ENCODE measurements at regions not wholly inside any gene's neighbourhood (a gene's known extent, or its start where the extent isn't known, plus 50 kb on each side); places are given as distances from the start of the nearest gene placed in this dataset.
"Not testable (repeated sequence)": the region's sequence is repeated elsewhere in the genome, so short reads cannot be mapped to it uniquely, and the experiment has no call there.

- Histone ChIP-seq H3K36me3 (no peaks in the 10 kb centered on the region), H3K4me3 (no peak overlapping the region), H3K4me1 (no peaks in the 10 kb centered on the region), H3K27ac (no peak overlapping the region), H3K9me3 (no peaks in the 10 kb centered on the region), H3K27me3 (no peaks in the 10 kb centered on the region)
- TF ChIP-seq POLR2AphosphoS5 (IDR thresholded peaks at IDR 0.05) (no peak), POLR2A (IDR thresholded peaks at IDR 0.05) (no peak), CTCF (IDR thresholded peaks at IDR 0.05) (no peak)
- intact Hi-C loops (cut with DNase I; ENCODE audit: low total_unique reads), result no loop called here
- DNase-seq (ENCODE audit: low spot score in 2 of 2), result no peak
These were observed 159.6 kb upstream of the ADAMTSL1 start for GRCh38 chr9:18314316-18314715.

GRCh38 chr9:18317896-18318295 is 156.1 kb upstream of the ADAMTSL1 start:
- no peaks in the 10 kb centered on the region for H3K36me3 ChIP-seq
- H3K27me3 ChIP-seq, result no peaks in the 10 kb centered on the region
- H3K9me3 ChIP-seq, result no peaks in the 10 kb centered on the region
- H3K27ac ChIP-seq, result no peak overlapping the region
- no peak overlapping the region for H3K4me3 ChIP-seq
- no peak for DNase-seq (ENCODE audit: low spot score in 2 of 2)
- TF ChIP-seq POLR2A (IDR thresholded peaks at IDR 0.05), result no peak
- no peak for TF ChIP-seq POLR2AphosphoS5 (IDR thresholded peaks at IDR 0.05)
- no peak for TF ChIP-seq CTCF (IDR thresholded peaks at IDR 0.05)
- no peaks in the 10 kb centered on the region for H3K4me1 ChIP-seq
- intact Hi-C loops (cut with DNase I; ENCODE audit: low total_unique reads), result no loop called here

GRCh38 chr9:18319918-18320445 is 154.0 kb upstream of the ADAMTSL1 start:
- TF ChIP-seq CTCF (IDR thresholded peaks at IDR 0.05), result no peak
- no peak for TF ChIP-seq POLR2A (IDR thresholded peaks at IDR 0.05)
- no peak for TF ChIP-seq POLR2AphosphoS5 (IDR thresholded peaks at IDR 0.05)
- intact Hi-C loops (cut with DNase I; ENCODE audit: low total_unique reads), result loop anchor here (2.0 kb wide), 1 partner anchor 23 kb away; no protein-coding TSS in a partner anchor

GRCh38 chr9:18324928-18325745 is 148.8 kb upstream of the ADAMTSL1 start:
- H3K4me1 ChIP-seq, result no peaks in the 10 kb centered on the region
- no peaks in the 10 kb centered on the region for H3K9me3 ChIP-seq
- H3K4me3 ChIP-seq, result no peak overlapping the region
- no peak overlapping the region for H3K27ac ChIP-seq
- H3K27me3 ChIP-seq, result no peaks in the 10 kb centered on the region
- no peak for DNase-seq (ENCODE audit: low spot score in 2 of 2)
- intact Hi-C loops (cut with DNase I; ENCODE audit: low total_unique reads), result no loop called here
- no peaks in the 10 kb centered on the region for H3K36me3 ChIP-seq
- no peak for TF ChIP-seq POLR2AphosphoS5 (IDR thresholded peaks at IDR 0.05)
- no peak for TF ChIP-seq POLR2A (IDR thresholded peaks at IDR 0.05)
- no peak for TF ChIP-seq CTCF (IDR thresholded peaks at IDR 0.05)

More at GRCh38 chr9:18319918-18320445, 154.0 kb upstream of the ADAMTSL1 start:
- Histone ChIP-seq H3K4me1 (no peaks in the 10 kb centered on the region), H3K9me3 (no peaks in the 10 kb centered on the region), H3K27me3 (no peaks in the 10 kb centered on the region), H3K4me3 (no peak overlapping the region), H3K36me3 (no peaks in the 10 kb centered on the region), H3K27ac (no peak overlapping the region)
- no peak for DNase-seq (ENCODE audit: low spot score in 2 of 2)

- H3K27ac ChIP-seq; H3K36me3 ChIP-seq; DNase-seq (ENCODE audit: low spot score in 2 of 2); H3K9me3 ChIP-seq; H3K4me3 ChIP-seq; H3K4me1 ChIP-seq; H3K27me3 ChIP-seq: not testable (repeated sequence)
- intact Hi-C loops (cut with DNase I; ENCODE audit: low total_unique reads), result loop anchor here (2.0 kb wide), 1 partner anchor 21 kb away; no protein-coding TSS in a partner anchor
These were observed 148.3 kb upstream of the ADAMTSL1 start for GRCh38 chr9:18325746-18326011.
